Trophoblast cell (in vitro differentiated cells and primary cell): ENCODE measurements at regions not wholly inside any gene's neighbourhood (a gene's known extent, or its start where the extent isn't known, plus 50 kb on each side); places are given as distances from the start of the nearest gene placed in this dataset.
"Not testable (repeated sequence)": the region's sequence is repeated elsewhere in the genome, so short reads cannot be mapped to it uniquely, and the experiment has no call there.

Experiments used
- DNase-seq, 2 donors: peaks; one replicate each; pipeline ENCODE4 v3.0.0-alpha.2; 2016
- H2AFZ ChIP-seq: 2 replicates; pipeline ENCODE4 v1.6.1; 2013; ENCODE audit warnings: low read length, moderate library complexity, mild to moderate bottlenecking; ENCODE audit not compliant: insufficient read depth, poor library complexity
- H2AK5ac ChIP-seq: 2 replicates; pipeline ENCODE4 v1.6.1; 2013; ENCODE audit warnings: mild to moderate bottlenecking, low read length
- H2BK120ac ChIP-seq: 2 replicates; pipeline ENCODE4 v1.6.1; 2013; ENCODE audit warnings: low read length, mild to moderate bottlenecking, moderate library complexity; ENCODE audit not compliant: insufficient read depth, poor library complexity
- H2BK12ac ChIP-seq: 2 replicates; pipeline ENCODE4 v1.6.1; 2013; ENCODE audit warnings: mild to moderate bottlenecking, low read length, moderate library complexity
- H2BK5ac ChIP-seq: 2 replicates; pipeline ENCODE4 v1.6.1; 2013; ENCODE audit warnings: low read length, low read depth, moderate library complexity, mild to moderate bottlenecking; ENCODE audit not compliant: poor library complexity
- H3K14ac ChIP-seq: 2 replicates; pipeline ENCODE4 v1.6.1; 2013; ENCODE audit warnings: mild to moderate bottlenecking, low read length
- H3K18ac ChIP-seq: 2 replicates; pipeline ENCODE4 v1.6.1; 2013; ENCODE audit warnings: mild to moderate bottlenecking, low read length
- H3K23ac ChIP-seq: 2 replicates; pipeline ENCODE4 v1.6.1; 2013; ENCODE audit warnings: low read length
- H3K27ac ChIP-seq: 2 replicates; pipeline ENCODE4 v1.5.1; 2013; ENCODE audit warnings: low read depth, mild to moderate bottlenecking, inconsistent platforms, low read length, moderate library complexity
- H3K27me3 ChIP-seq: 2 replicates; pipeline ENCODE4 v1.6.1; 2013; ENCODE audit warnings: inconsistent platforms, mild to moderate bottlenecking, low read length, moderate library complexity; ENCODE audit not compliant: insufficient read depth
- H3K36me3 ChIP-seq, 2 experiments: 1 replicate in 1 of 2; 2 replicates in 1 of 2; pipeline ENCODE4 v1.6.1; 2013; ENCODE audit warnings: low read length in 2 of 2, mild to moderate bottlenecking in 2 of 2, moderate library complexity in 1 of 2; ENCODE audit not compliant: insufficient read depth in 2 of 2, control insufficient read depth in 1 of 2
- H3K4ac ChIP-seq: 2 replicates; pipeline ENCODE4 v1.6.1; 2013; ENCODE audit warnings: low read depth, mild to moderate bottlenecking, low read length, moderate library complexity
- H3K4me1 ChIP-seq, 2 experiments: 1 replicate in 1 of 2; 2 replicates in 1 of 2; pipeline ENCODE4 v1.6.1; 2013; ENCODE audit warnings: low read length in 2 of 2, mild to moderate bottlenecking in 2 of 2, moderate library complexity in 1 of 2; ENCODE audit not compliant: insufficient read depth in 2 of 2, control insufficient read depth in 1 of 2
- H3K4me2 ChIP-seq: 2 replicates; pipeline ENCODE4 v1.6.1; 2013; ENCODE audit warnings: inconsistent platforms, mild to moderate bottlenecking, low read length, moderate library complexity
- H3K4me3 ChIP-seq: 2 replicates; pipeline ENCODE4 v1.5.1; 2013; ENCODE audit warnings: mild to moderate bottlenecking, low read depth, low read length, inconsistent platforms
- H3K79me1 ChIP-seq: one replicate; pipeline ENCODE4 v1.6.1; 2013; ENCODE audit warnings: low read length
- H3K79me2 ChIP-seq: 2 replicates; pipeline ENCODE4 v1.6.1; 2013; ENCODE audit warnings: low read length, mild to moderate bottlenecking; ENCODE audit not compliant: control insufficient read depth, insufficient read depth, poor library complexity
- H3K9ac ChIP-seq: 2 replicates; pipeline ENCODE4 v1.6.1; 2013; ENCODE audit warnings: mild to moderate bottlenecking, low read length
- H3K9me3 ChIP-seq: 2 replicates; pipeline ENCODE4 v1.6.1; 2013; ENCODE audit warnings: low read depth, mild to moderate bottlenecking, control low read depth, inconsistent platforms, low read length; ENCODE audit not compliant: insufficient read depth
- H4K12ac ChIP-seq: 2 replicates; pipeline ENCODE4 v1.6.1; 2013; ENCODE audit warnings: low read depth, mild to moderate bottlenecking, low read length, moderate library complexity
- H4K8ac ChIP-seq: 2 replicates; pipeline ENCODE4 v1.6.1; 2013; ENCODE audit warnings: low read depth, mild to moderate bottlenecking, low read length, moderate library complexity
- H4K91ac ChIP-seq: one replicate; pipeline ENCODE4 v1.6.1; 2013; ENCODE audit warnings: low read depth, mild to moderate bottlenecking, low read length, moderate library complexity
- WGBS: extraction: QIAGEN DNeasy Blood & Tissue Kit; methylation state at CpG from one replicate; pipeline ENCODE4 v1.1.7; 2013; ENCODE audit warnings: missing lambda C conversion rate; ENCODE audit not compliant: insufficient read length, insufficient coverage; ENCODE audit errors: extremely low coverage; 5-methylcytosine and 5-hydroxymethylcytosine counted together

DNA sequence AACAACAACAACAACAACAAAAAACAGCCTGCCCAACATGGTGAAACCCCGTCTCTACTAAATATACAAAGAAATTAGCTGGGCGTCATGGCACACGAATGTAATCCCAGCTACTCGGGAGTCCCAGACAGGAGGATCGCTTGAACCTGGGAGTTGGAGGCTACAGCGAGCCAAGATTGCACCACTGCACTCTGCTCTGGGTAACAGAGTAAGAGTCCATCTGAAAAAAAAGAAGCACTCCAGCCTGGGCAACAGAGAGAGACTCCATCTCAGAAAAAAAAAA, 344.1 kb upstream of the PLGLB2 start:
- H2BK120ac ChIP-seq = no peak overlapping the region
- H3K14ac ChIP-seq = no peak overlapping the region

DNA sequence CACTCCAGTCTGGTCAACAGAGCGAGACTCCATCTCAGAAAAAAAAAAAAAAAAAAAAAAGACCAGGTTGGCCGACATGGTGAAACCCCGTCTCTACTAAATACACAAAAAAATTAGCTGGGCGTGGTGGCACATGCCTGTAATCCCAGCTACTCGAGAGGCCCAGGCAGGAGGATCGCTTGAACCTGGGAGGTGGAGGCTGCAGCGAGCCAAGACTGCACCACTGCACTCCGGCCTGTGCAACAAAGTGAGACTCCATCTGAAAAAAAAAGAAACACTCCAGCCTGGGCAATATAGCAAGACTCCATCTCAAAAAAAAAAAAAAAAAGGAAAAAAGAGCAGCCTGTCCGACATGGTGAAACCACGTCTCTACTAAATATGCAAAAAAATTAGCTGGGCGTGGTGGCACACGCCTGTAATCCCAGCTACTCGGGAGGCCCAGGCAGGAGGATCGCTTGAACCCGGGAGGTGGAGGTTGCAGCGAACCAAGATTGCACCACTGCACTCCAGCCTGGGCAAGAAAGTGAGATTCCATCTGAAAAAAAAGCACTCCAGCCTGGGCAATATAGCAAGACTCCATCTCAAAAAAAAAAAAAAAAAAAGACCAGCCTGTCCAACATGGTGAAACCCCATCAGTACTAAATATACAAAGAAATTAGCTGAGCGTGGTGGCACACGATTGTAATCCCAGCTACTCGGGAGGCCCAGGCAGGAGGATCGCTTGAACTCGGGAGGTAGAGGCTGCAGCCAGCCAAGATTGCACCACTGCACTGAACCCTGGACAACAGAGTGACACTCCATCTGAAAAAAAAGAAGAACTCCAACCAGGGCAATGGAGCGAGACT, 343.3 kb upstream of the PLGLB2 start:
- not testable (repeated sequence) for H2BK5ac ChIP-seq, H3K4me1 ChIP-seq, H4K91ac ChIP-seq, H3K4ac ChIP-seq, H3K23ac ChIP-seq, H4K12ac ChIP-seq, H2AK5ac ChIP-seq, H2BK120ac ChIP-seq, H4K8ac ChIP-seq, H3K79me2 ChIP-seq, H3K36me3 ChIP-seq, H3K18ac ChIP-seq, H3K14ac ChIP-seq, H3K27ac ChIP-seq, H3K4me2 ChIP-seq, H3K27me3 ChIP-seq, H3K4me3 ChIP-seq, H3K9ac ChIP-seq, H3K9me3 ChIP-seq, H2BK12ac ChIP-seq, H2AFZ ChIP-seq, H3K79me1 ChIP-seq, DNase-seq
- WGBS = no CpG with 5 or more reads among the region's 22 CpGs

More for the DNA sequence above, 344.1 kb upstream of the PLGLB2 start:
- WGBS = no CpG with 5 or more reads among the region's 6 CpGs
- no peak overlapping the region for H4K8ac ChIP-seq
- H3K79me2 ChIP-seq = no peaks in the 10 kb centered on the region
- peaks cover 1% of the 10 kb centered on the region for H3K9me3 ChIP-seq
- H3K36me3 ChIP-seq = no peaks in the 10 kb centered on the region
- no peak overlapping the region for H2BK12ac ChIP-seq
- no peak overlapping the region for H4K91ac ChIP-seq
- no peak overlapping the region for H3K27ac ChIP-seq
- H3K79me1 ChIP-seq = no peaks in the 10 kb centered on the region
- H4K12ac ChIP-seq = no peak overlapping the region
- no peak overlapping the region for H3K23ac ChIP-seq
- H2BK5ac ChIP-seq = no peak overlapping the region
- no peak for DNase-seq
- H2AK5ac ChIP-seq = no peak overlapping the region
- H3K9ac ChIP-seq = no peak overlapping the region
- no peak overlapping the region for H3K4ac ChIP-seq
- H2AFZ ChIP-seq = no peak overlapping the region
- no peak overlapping the region for H3K4me3 ChIP-seq
- H3K4me1 ChIP-seq = no peaks in the 10 kb centered on the region
- no peaks in the 10 kb centered on the region for H3K27me3 ChIP-seq
- no peak overlapping the region for H3K18ac ChIP-seq
- H3K4me2 ChIP-seq = no peak overlapping the region

- H3K4me2 ChIP-seq, H3K4me3 ChIP-seq, H2AFZ ChIP-seq, H3K9ac ChIP-seq, H4K91ac ChIP-seq, DNase-seq, H3K14ac ChIP-seq, H3K4me1 ChIP-seq, H4K8ac ChIP-seq, H3K18ac ChIP-seq, H2AK5ac ChIP-seq, H2BK120ac ChIP-seq, H3K79me2 ChIP-seq, H2BK12ac ChIP-seq, H3K27me3 ChIP-seq, H3K36me3 ChIP-seq, H3K4ac ChIP-seq, H3K27ac ChIP-seq, H3K79me1 ChIP-seq, H3K9me3 ChIP-seq, H3K23ac ChIP-seq, H4K12ac ChIP-seq, H2BK5ac ChIP-seq: not testable (repeated sequence)
- no CpG with 5 or more reads among the region's 6 CpGs for WGBS
These were observed 342.2 kb upstream of the PLGLB2 start for GRCh38 chr2:87405531-87406216.

DNA sequence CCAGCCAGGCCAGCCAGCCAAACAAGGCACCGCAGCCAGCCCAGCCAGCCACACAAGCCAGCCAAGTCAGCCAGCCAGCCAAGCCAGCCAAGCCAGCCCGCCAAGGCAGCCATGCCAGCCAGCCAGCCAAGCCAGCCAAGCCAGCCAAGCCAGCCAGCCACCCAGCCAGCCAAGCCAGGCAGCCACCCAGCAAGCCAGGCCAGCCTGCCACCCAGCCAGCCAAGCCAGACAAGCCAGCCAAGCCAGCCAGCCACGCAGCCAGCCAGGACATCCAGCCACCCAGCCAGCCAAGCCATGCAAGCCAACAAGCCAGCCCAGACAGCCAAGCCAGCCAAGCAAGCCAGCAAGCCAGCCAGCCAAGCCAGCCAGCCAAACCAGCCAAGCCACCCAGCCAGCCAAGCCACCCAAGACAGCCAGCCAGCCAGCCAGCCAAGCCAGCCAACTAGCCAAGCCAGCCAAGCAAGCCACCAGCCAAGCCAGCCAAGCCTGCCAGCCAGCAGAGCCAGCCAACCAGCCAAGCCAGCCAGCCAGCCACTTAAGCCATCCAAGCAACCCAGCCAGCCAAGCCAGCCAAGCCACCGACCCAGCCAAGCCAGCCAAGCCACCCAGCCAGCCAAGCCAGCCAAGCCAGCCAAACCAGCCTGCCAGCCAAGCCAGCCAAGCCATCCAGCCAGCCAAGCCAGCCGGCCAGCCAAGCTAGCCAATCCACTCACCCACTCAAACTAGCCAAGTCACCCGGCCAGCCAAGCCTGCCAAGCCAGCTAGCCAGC, 341.3 kb upstream of the PLGLB2 start:
- H3K9ac ChIP-seq, H3K9me3 ChIP-seq, H2AFZ ChIP-seq, DNase-seq, H2BK12ac ChIP-seq, H4K12ac ChIP-seq, H4K8ac ChIP-seq, H3K79me2 ChIP-seq, H3K4me1 ChIP-seq, H3K4me3 ChIP-seq, H3K36me3 ChIP-seq, H4K91ac ChIP-seq, H3K4ac ChIP-seq, H2BK5ac ChIP-seq, H2AK5ac ChIP-seq, H3K27ac ChIP-seq, H3K27me3 ChIP-seq, H3K23ac ChIP-seq, H3K14ac ChIP-seq, H3K79me1 ChIP-seq, H3K4me2 ChIP-seq, H2BK120ac ChIP-seq, H3K18ac ChIP-seq: not testable (repeated sequence)
- no CpG with 5 or more reads among the region's 6 CpGs for WGBS
